ENCODE measurements at regions not wholly inside any gene's neighbourhood (a gene's known extent, or its start where the extent isn't known, plus 50 kb on each side); places are given as distances from the start of the nearest gene placed in this dataset.

- H3K4me1 ChIP-seq (ENCODE audit: control extremely low read depth in 1 of 4, control insufficient read depth in 4 of 4, insufficient read depth in 4 of 4, low read length in 3 of 4) = no peaks in the 10 kb centered on the region
- WGBS (ENCODE audit: insufficient coverage) = 35% methylated on average over 4 of the region's 4 CpGs
- H3K27me3 ChIP-seq (replicated peaks in 2 of 5; ENCODE audit: control insufficient read depth in 4 of 5, insufficient read depth in 5 of 5, low read length in 4 of 5) = no peaks in the 10 kb centered on the region
- no peaks in the 10 kb centered on the region for H3K36me3 ChIP-seq (ENCODE audit: control insufficient read depth in 4 of 4, insufficient read depth in 4 of 4, low read length in 3 of 4)
- no peak overlapping the region for H3K4me3 ChIP-seq (ENCODE audit: control insufficient read depth in 1 of 7, extremely low read depth in 1 of 7, insufficient read depth in 4 of 7, low read depth in 2 of 7, low read length in 6 of 7)
- CTCF ChIA-PET = no interaction called here
- H3K9me3 ChIP-seq (ENCODE audit: control extremely low read depth in 1 of 5, control insufficient read depth in 4 of 5, insufficient read depth in 2 of 5, low read depth in 1 of 5, low read length in 4 of 5) = peaks cover 0 to 2% (median 0%) of the 10 kb centered on the region in 5 experiments
- H3K27ac ChIP-seq (ENCODE audit: insufficient read depth in 1 of 2, low read depth in 1 of 2, low read length in 2 of 2, poor library complexity in 1 of 2, severe bottlenecking in 2 of 2) = no peak overlapping the region
- no peak for DNase-seq
- POLR2A ChIA-PET = no interaction called here
These were observed 286.5 kb downstream of the SQOR start for GRCh38 chr15:45921376-45921775.

GRCh38 chr15:45921978-45922377 is 287.1 kb downstream of the SQOR start:
- Histone ChIP-seq H3K27ac (ENCODE audit: insufficient read depth in 1 of 2, low read depth in 1 of 2, low read length in 2 of 2, poor library complexity in 1 of 2, severe bottlenecking in 2 of 2) (no peak overlapping the region), H3K27me3 (replicated peaks in 2 of 5; ENCODE audit: control insufficient read depth in 4 of 5, insufficient read depth in 5 of 5, low read length in 4 of 5) (no peaks in the 10 kb centered on the region), H3K36me3 (ENCODE audit: control insufficient read depth in 4 of 4, insufficient read depth in 4 of 4, low read length in 3 of 4) (no peaks in the 10 kb centered on the region), H3K4me1 (ENCODE audit: control extremely low read depth in 1 of 4, control insufficient read depth in 4 of 4, insufficient read depth in 4 of 4, low read length in 3 of 4) (no peaks in the 10 kb centered on the region), H3K4me3 (ENCODE audit: control insufficient read depth in 1 of 7, extremely low read depth in 1 of 7, insufficient read depth in 4 of 7, low read depth in 2 of 7, low read length in 6 of 7) (no peak overlapping the region), H3K9me3 (ENCODE audit: control extremely low read depth in 1 of 5, control insufficient read depth in 4 of 5, insufficient read depth in 2 of 5, low read depth in 1 of 5, low read length in 4 of 5) (peaks cover 0 to 2% (median 0%) of the 10 kb centered on the region in 5 experiments)
- no peak for DNase-seq
- ChIA-PET POLR2A (no interaction called here), CTCF (no interaction called here)
- WGBS (ENCODE audit: insufficient coverage) = no CpG with 5 or more reads among the region's 2 CpGs

- no peak for DNase-seq
- ChIA-PET CTCF (no interaction called here), POLR2A (no interaction called here)
- Histone ChIP-seq H3K9me3 (ENCODE audit: control extremely low read depth in 1 of 5, control insufficient read depth in 4 of 5, insufficient read depth in 2 of 5, low read depth in 1 of 5, low read length in 4 of 5) (no peaks in the 10 kb centered on the region), H3K36me3 (ENCODE audit: control insufficient read depth in 4 of 4, insufficient read depth in 4 of 4, low read length in 3 of 4) (no peaks in the 10 kb centered on the region), H3K4me3 (ENCODE audit: control insufficient read depth in 1 of 7, extremely low read depth in 1 of 7, insufficient read depth in 4 of 7, low read depth in 2 of 7, low read length in 6 of 7) (no peak overlapping the region), H3K27ac (ENCODE audit: insufficient read depth in 1 of 2, low read depth in 1 of 2, low read length in 2 of 2, poor library complexity in 1 of 2, severe bottlenecking in 2 of 2) (no peak overlapping the region), H3K27me3 (replicated peaks in 2 of 5; ENCODE audit: control insufficient read depth in 4 of 5, insufficient read depth in 5 of 5, low read length in 4 of 5) (no peaks in the 10 kb centered on the region), H3K4me1 (ENCODE audit: control extremely low read depth in 1 of 4, control insufficient read depth in 4 of 4, insufficient read depth in 4 of 4, low read length in 3 of 4) (no peaks in the 10 kb centered on the region)
- WGBS (ENCODE audit: insufficient coverage) = 93% methylated on average over 2 of the region's 5 CpGs
These were observed 306.5 kb downstream of the SQOR start for GRCh38 chr15:45941367-45941766.

- 75% methylated on average over 2 of the region's 4 CpGs for WGBS (ENCODE audit: insufficient coverage)
- POLR2A ChIA-PET = no interaction called here
- CTCF ChIA-PET = no interaction called here
- H3K9me3 ChIP-seq (ENCODE audit: control extremely low read depth in 1 of 5, control insufficient read depth in 4 of 5, insufficient read depth in 2 of 5, low read depth in 1 of 5, low read length in 4 of 5) = no peaks in the 10 kb centered on the region
- H3K4me1 ChIP-seq (ENCODE audit: control extremely low read depth in 1 of 4, control insufficient read depth in 4 of 4, insufficient read depth in 4 of 4, low read length in 3 of 4) = no peaks in the 10 kb centered on the region
- no peak overlapping the region for H3K27ac ChIP-seq (ENCODE audit: insufficient read depth in 1 of 2, low read depth in 1 of 2, low read length in 2 of 2, poor library complexity in 1 of 2, severe bottlenecking in 2 of 2)
- no peaks in the 10 kb centered on the region for H3K27me3 ChIP-seq (replicated peaks in 2 of 5; ENCODE audit: control insufficient read depth in 4 of 5, insufficient read depth in 5 of 5, low read length in 4 of 5)
- no peak for DNase-seq
- H3K36me3 ChIP-seq (ENCODE audit: control insufficient read depth in 4 of 4, insufficient read depth in 4 of 4, low read length in 3 of 4) = no peaks in the 10 kb centered on the region
- H3K4me3 ChIP-seq (ENCODE audit: control insufficient read depth in 1 of 7, extremely low read depth in 1 of 7, insufficient read depth in 4 of 7, low read depth in 2 of 7, low read length in 6 of 7) = no peak overlapping the region
These were observed 308.4 kb downstream of the SQOR start for GRCh38 chr15:45943240-45943639.

- Histone ChIP-seq H3K4me3 (ENCODE audit: control insufficient read depth in 1 of 7, extremely low read depth in 1 of 7, insufficient read depth in 4 of 7, low read depth in 2 of 7, low read length in 6 of 7) (no peak overlapping the region), H3K36me3 (ENCODE audit: control insufficient read depth in 4 of 4, insufficient read depth in 4 of 4, low read length in 3 of 4) (no peaks in the 10 kb centered on the region), H3K27ac (ENCODE audit: insufficient read depth in 1 of 2, low read depth in 1 of 2, low read length in 2 of 2, poor library complexity in 1 of 2, severe bottlenecking in 2 of 2) (no peak overlapping the region), H3K4me1 (ENCODE audit: control extremely low read depth in 1 of 4, control insufficient read depth in 4 of 4, insufficient read depth in 4 of 4, low read length in 3 of 4) (no peaks in the 10 kb centered on the region), H3K27me3 (replicated peaks in 2 of 5; ENCODE audit: control insufficient read depth in 4 of 5, insufficient read depth in 5 of 5, low read length in 4 of 5) (no peaks in the 10 kb centered on the region), H3K9me3 (ENCODE audit: control extremely low read depth in 1 of 5, control insufficient read depth in 4 of 5, insufficient read depth in 2 of 5, low read depth in 1 of 5, low read length in 4 of 5) (no peaks in the 10 kb centered on the region)
- ChIA-PET CTCF (no interaction called here), POLR2A (no interaction called here)
- DNase-seq = no peak
These were observed 311.3 kb downstream of the SQOR start for GRCh38 chr15:45946111-45946510.

GRCh38 chr15:45948181-45948621 is 313.4 kb downstream of the SQOR start:
- Histone ChIP-seq H3K27me3 (replicated peaks in 2 of 5; ENCODE audit: control insufficient read depth in 4 of 5, insufficient read depth in 5 of 5, low read length in 4 of 5) (no peaks in the 10 kb centered on the region), H3K9me3 (ENCODE audit: control extremely low read depth in 1 of 5, control insufficient read depth in 4 of 5, insufficient read depth in 2 of 5, low read depth in 1 of 5, low read length in 4 of 5) (no peaks in the 10 kb centered on the region), H3K27ac (ENCODE audit: insufficient read depth in 1 of 2, low read depth in 1 of 2, low read length in 2 of 2, poor library complexity in 1 of 2, severe bottlenecking in 2 of 2) (no peak overlapping the region), H3K36me3 (ENCODE audit: control insufficient read depth in 4 of 4, insufficient read depth in 4 of 4, low read length in 3 of 4) (no peaks in the 10 kb centered on the region), H3K4me3 (ENCODE audit: control insufficient read depth in 1 of 7, extremely low read depth in 1 of 7, insufficient read depth in 4 of 7, low read depth in 2 of 7, low read length in 6 of 7) (no peak overlapping the region), H3K4me1 (ENCODE audit: control extremely low read depth in 1 of 4, control insufficient read depth in 4 of 4, insufficient read depth in 4 of 4, low read length in 3 of 4) (no peaks in the 10 kb centered on the region)
- POLR2A ChIA-PET = no interaction called here
- WGBS (ENCODE audit: insufficient coverage) = 35% methylated on average over 3 of the region's 3 CpGs
- CTCF ChIA-PET = interaction anchor here (0.5 kb wide), 1 partner anchor 174 kb away, joined by 3 read pairs; no protein-coding TSS in a partner anchor
- no peak for DNase-seq

GRCh38 chr15:45958924-45959323 is 324.1 kb downstream of the SQOR start:
- Histone ChIP-seq H3K36me3 (ENCODE audit: control insufficient read depth in 4 of 4, insufficient read depth in 4 of 4, low read length in 3 of 4) (no peaks in the 10 kb centered on the region), H3K9me3 (ENCODE audit: control extremely low read depth in 1 of 5, control insufficient read depth in 4 of 5, insufficient read depth in 2 of 5, low read depth in 1 of 5, low read length in 4 of 5) (peaks cover 0 to 13% (median 4%) of the 10 kb centered on the region in 5 experiments), H3K27me3 (replicated peaks in 2 of 5; ENCODE audit: control insufficient read depth in 4 of 5, insufficient read depth in 5 of 5, low read length in 4 of 5) (no peaks in the 10 kb centered on the region), H3K4me3 (ENCODE audit: control insufficient read depth in 1 of 7, extremely low read depth in 1 of 7, insufficient read depth in 4 of 7, low read depth in 2 of 7, low read length in 6 of 7) (no peak overlapping the region), H3K27ac (ENCODE audit: insufficient read depth in 1 of 2, low read depth in 1 of 2, low read length in 2 of 2, poor library complexity in 1 of 2, severe bottlenecking in 2 of 2) (no peak overlapping the region), H3K4me1 (ENCODE audit: control extremely low read depth in 1 of 4, control insufficient read depth in 4 of 4, insufficient read depth in 4 of 4, low read length in 3 of 4) (no peaks in the 10 kb centered on the region)
- DNase-seq = no peak
- WGBS (ENCODE audit: insufficient coverage) = no CpG with 5 or more reads among the region's 3 CpGs
- POLR2A ChIA-PET = no interaction called here
- CTCF ChIA-PET = no interaction called here

Data from common myeloid progenitor, CD34-positive (primary cell).